Progenitor cell of endocrine pancreas (in vitro differentiated cells): ENCODE measurements at regions not wholly inside any gene's neighbourhood (a gene's known extent, or its start where the extent isn't known, plus 50 kb on each side); places are given as distances from the start of the nearest gene placed in this dataset.

ENCODE experiments used
- DNase-seq: peaks from one replicate; pipeline ENCODE4 v3.0.0; 2021; ENCODE audit warnings: low spot score; ENCODE audit not compliant: unreplicated experiment
- H3K27ac Mint-ChIP-seq: 2 replicates; pipeline ENCODE4 v1.8.0; 2021; ENCODE audit warnings: mild to moderate bottlenecking, moderate library complexity, mixed read lengths
- H3K27me3 Mint-ChIP-seq: 2 replicates; pipeline ENCODE4 v1.8.0; 2021; ENCODE audit warnings: mixed read lengths
- H3K36me3 Mint-ChIP-seq: 2 replicates; pipeline ENCODE4 v1.8.0; 2022; ENCODE audit warnings: mixed read lengths; ENCODE audit not compliant: insufficient read depth
- H3K4me1 Mint-ChIP-seq: 2 replicates; pipeline ENCODE4 v1.8.0; 2021; ENCODE audit warnings: low read depth, mixed read lengths
- H3K4me3 Mint-ChIP-seq: 2 replicates; pipeline ENCODE4 v1.8.0; 2021; ENCODE audit warnings: low read depth, mild to moderate bottlenecking, moderate library complexity, mixed read lengths
- H3K9me3 Mint-ChIP-seq: 2 replicates; pipeline ENCODE4 v1.8.0; 2021; ENCODE audit warnings: low read depth, mixed read lengths
- CTCF ChIP-seq: fragments of 200-600 bp; sonication (generic); IDR thresholded peaks from one replicate; pipeline ENCODE4 v1.5.0; 2021; ENCODE audit warnings: antibody characterized with exemption, mild to moderate bottlenecking; ENCODE audit not compliant: unreplicated experiment

- no peaks in the 10 kb centered on the region for H3K36me3 Mint-ChIP-seq
- H3K27me3 Mint-ChIP-seq, result no peaks in the 10 kb centered on the region
- no peak for TF ChIP-seq CTCF
- peaks cover 4% of the 10 kb centered on the region for H3K4me1 Mint-ChIP-seq
- no peak overlapping the region for H3K27ac Mint-ChIP-seq
- no peak for DNase-seq
- H3K4me3 Mint-ChIP-seq, result no peak overlapping the region
- H3K9me3 Mint-ChIP-seq, result peaks cover 6% of the 10 kb centered on the region
Measured at GRCh38 chr2:7929281-7929680, 752.6 kb upstream of the ID2 start.

- H3K4me1 Mint-ChIP-seq, result peaks cover 4% of the 10 kb centered on the region
- no peak for TF ChIP-seq CTCF
- H3K9me3 Mint-ChIP-seq, result peaks cover 6% of the 10 kb centered on the region
Measured at GRCh38 chr2:7930800-7931635, 750.8 kb upstream of the ID2 start.

GRCh38 chr2:7931808-7932207, 750.0 kb upstream of the ID2 start:
- no peak for TF ChIP-seq CTCF
- H3K4me1 Mint-ChIP-seq, result peaks cover 4% of the 10 kb centered on the region
- H3K27ac Mint-ChIP-seq, result no peak overlapping the region

More at GRCh38 chr2:7930800-7931635, 750.8 kb upstream of the ID2 start:
- Mint-ChIP-seq H3K27me3 (no peaks in the 10 kb centered on the region), H3K27ac (no peak overlapping the region), H3K4me3 (no peak overlapping the region), H3K36me3 (no peaks in the 10 kb centered on the region)
- DNase-seq, result no peak

GRCh38 chr2:7933672-7934071, 748.2 kb upstream of the ID2 start:
- no peak for TF ChIP-seq CTCF
- no peaks in the 10 kb centered on the region for H3K36me3 Mint-ChIP-seq
- H3K4me3 Mint-ChIP-seq, result no peak overlapping the region

More at GRCh38 chr2:7931808-7932207, 750.0 kb upstream of the ID2 start:
- Mint-ChIP-seq H3K9me3 (peaks cover 6% of the 10 kb centered on the region), H3K36me3 (no peaks in the 10 kb centered on the region), H3K27me3 (no peaks in the 10 kb centered on the region), H3K4me3 (no peak overlapping the region)
- DNase-seq, result no peak

GRCh38 chr2:7934476-7934875, 747.4 kb upstream of the ID2 start:
- Mint-ChIP-seq H3K27ac (no peak overlapping the region), H3K9me3 (peaks cover 6% of the 10 kb centered on the region), H3K36me3 (no peaks in the 10 kb centered on the region), H3K4me1 (peaks cover 4% of the 10 kb centered on the region), H3K27me3 (no peaks in the 10 kb centered on the region), H3K4me3 (no peak overlapping the region)
- TF ChIP-seq CTCF, result no peak
- DNase-seq, result no peak

More at GRCh38 chr2:7933672-7934071, 748.2 kb upstream of the ID2 start:
- Mint-ChIP-seq H3K9me3 (peaks cover 6% of the 10 kb centered on the region), H3K27ac (no peak overlapping the region), H3K27me3 (no peaks in the 10 kb centered on the region), H3K4me1 (peaks cover 4% of the 10 kb centered on the region)
- no peak for DNase-seq
